B cell (primary cell): ENCODE measurements at regions not wholly inside any gene's neighbourhood (a gene's known extent, or its start where the extent isn't known, plus 50 kb on each side); places are given as distances from the start of the nearest gene placed in this dataset.

Experiments
- ATAC-seq: fragments of 200-7000 bp; cut with Tn5 transposase; one replicate; pipeline ENCODE4 v1.10.0; 2021; ENCODE audit warnings: low read depth, mild to moderate bottlenecking, moderate number of reproducible peaks, moderate library complexity
- CTCF ChIA-PET: fragments of 350-600 bp; sonication (Branson Sonifier 250); formaldehyde crosslinking; loops from one replicate; lab custom pipeline; 2021; ENCODE audit warnings: antibody characterized with exemption, inconsistent platforms; lab: Charles Lee
- POLR2A ChIA-PET: fragments of 350-600 bp; sonication (Branson Sonifier 250); formaldehyde crosslinking; loops from one replicate; lab custom pipeline; 2021; ENCODE audit warnings: antibody characterized with exemption; lab: Charles Lee
- DNase-seq: peaks from one replicate; pipeline ENCODE4 v3.0.0; 2013
- H2AFZ ChIP-seq: 2 replicates; pipeline ENCODE4 v1.6.1; 2012; ENCODE audit warnings: mild to moderate bottlenecking, low read depth, low read length; ENCODE audit not compliant: insufficient read depth, poor library complexity, severe bottlenecking
- H3K27ac ChIP-seq, 2 donors: 1 replicate in 1 of 2; 2 replicates in 1 of 2; pipeline ENCODE4 v1.5.1; 2012 to 2013; ENCODE audit warnings: low read length in 2 of 2, mild to moderate bottlenecking in 2 of 2, moderate library complexity in 1 of 2
- H3K27me3 ChIP-seq, 4 experiments: fragments of 200-600 bp in 1 of 4; sonication (generic) in 1 of 4; replicated peaks in 1 of 4; 1 replicate in 2 of 4; 2 replicates in 2 of 4; pipeline versions ENCODE4 v1.6.1 to v1.7.0; 2013 to 2016; ENCODE audit warnings: low read length in 3 of 4, mild to moderate bottlenecking in 2 of 4, mixed read lengths in 1 of 4, moderate library complexity in 1 of 4; ENCODE audit not compliant: insufficient read depth in 4 of 4, control insufficient read depth in 3 of 4; ENCODE audit errors: control extremely low read depth in 1 of 4
- H3K36me3 ChIP-seq, 2 experiments: replicated peaks in 1 of 2; 1 replicate in 1 of 2; 2 replicates in 1 of 2; pipeline versions ENCODE4 v1.6.1 to v1.7.1; 2013; ENCODE audit warnings: low read length in 1 of 2; ENCODE audit not compliant: insufficient read depth in 2 of 2, control insufficient read depth in 1 of 2; ENCODE audit errors: control extremely low read depth in 1 of 2, extremely low read depth in 1 of 2
- H3K4me1 ChIP-seq, 2 donors: fragments of 200-600 bp in 1 of 2; sonication (generic) in 1 of 2; 1 replicate in 1 of 2; 2 replicates in 1 of 2; pipeline versions ENCODE4 v1.5.1 to v1.6.1; 2013 to 2017; ENCODE audit warnings: low read length in 2 of 2; ENCODE audit not compliant: control insufficient read depth in 2 of 2, insufficient read depth in 2 of 2
- H3K4me2 ChIP-seq: replicated peaks from 2 replicates; pipeline ENCODE3; 2012; ENCODE audit warnings: mild to moderate bottlenecking, low read depth, low read length; ENCODE audit not compliant: poor library complexity, severe bottlenecking
- H3K4me3 ChIP-seq, 5 experiments: fragments of 200-600 bp in 1 of 5; sonication (generic) in 1 of 5; 1 replicate in 3 of 5; 2 replicates in 2 of 5; pipeline versions ENCODE4 v1.5.1 to v1.7.0; 2011 to 2016; ENCODE audit warnings: low read length in 4 of 5, mild to moderate bottlenecking in 4 of 5, low read depth in 2 of 5, control low read depth in 1 of 5, moderate library complexity in 1 of 5; ENCODE audit not compliant: insufficient read depth in 1 of 5; ENCODE audit errors: control extremely low read depth in 1 of 5, extremely low read depth in 1 of 5
- H3K79me2 ChIP-seq: fragments of 200-600 bp; sonication (generic); one replicate; pipeline ENCODE4 v1.6.0; 2016; ENCODE audit warnings: low read length; ENCODE audit not compliant: control insufficient read depth, insufficient read depth
- H3K9ac ChIP-seq: fragments of 200-600 bp; sonication (generic); 2 replicates; pipeline ENCODE4 v1.6.1; 2017; ENCODE audit warnings: mild to moderate bottlenecking, low read length, moderate library complexity
- H3K9me3 ChIP-seq, 3 donors: one replicate each; pipeline versions ENCODE4 v1.6.1 to v1.7.1; 2013; ENCODE audit warnings: low read length in 2 of 3; ENCODE audit not compliant: control insufficient read depth in 2 of 3, insufficient read depth in 1 of 3; ENCODE audit errors: control extremely low read depth in 1 of 3
- H4K20me1 ChIP-seq: 2 replicates; pipeline ENCODE4 v1.6.0; 2012; ENCODE audit warnings: mild to moderate bottlenecking, low read length; ENCODE audit not compliant: insufficient read depth, control insufficient read depth, poor library complexity, severe bottlenecking
- H3K27ac Mint-ChIP-seq: one replicate; pipeline ENCODE4 v1.8.0; 2021; ENCODE audit warnings: mixed read lengths
- H3K27me3 Mint-ChIP-seq: one replicate; pipeline ENCODE4 v1.8.0; 2021; ENCODE audit warnings: mixed read lengths
- H3K4me1 Mint-ChIP-seq: one replicate; pipeline ENCODE4 v1.8.0; 2021; ENCODE audit warnings: mixed read lengths
- H3K4me3 Mint-ChIP-seq: one replicate; pipeline ENCODE4 v1.8.0; 2021; ENCODE audit warnings: mixed read lengths
- H3K9me3 Mint-ChIP-seq: one replicate; pipeline ENCODE4 v1.8.0; 2022; ENCODE audit warnings: mixed read lengths; ENCODE audit not compliant: insufficient read depth
- EZH2 ChIP-seq: IDR thresholded peaks from 2 replicates; pipeline ENCODE4 v1.6.1; 2012; ENCODE audit warnings: borderline replicate concordance, low read depth, mild to moderate bottlenecking, moderate library complexity, low read length; ENCODE audit not compliant: insufficient read depth, poor library complexity, severe bottlenecking
- WGBS: methylation state at CpG from one replicate; pipeline ENCODE4 v1.1.5; 2013; ENCODE audit warnings: missing lambda C conversion rate; ENCODE audit not compliant: insufficient coverage; 5-methylcytosine and 5-hydroxymethylcytosine counted together
- intact Hi-C: fragments of 100-400 bp; cut with micrococcal nuclease; formaldehyde crosslinking; loops from one replicate; pipeline ENCODE4 v1.10.0; 2022
- TF ChIP-seq, protein P1 (sequence below): fragments of 200-600 bp; IDR thresholded peaks from one replicate; pipeline ENCODE4 v1.8.0; 2022; ENCODE audit warnings: antibody characterized with exemption, mild to moderate bottlenecking

DNA sequence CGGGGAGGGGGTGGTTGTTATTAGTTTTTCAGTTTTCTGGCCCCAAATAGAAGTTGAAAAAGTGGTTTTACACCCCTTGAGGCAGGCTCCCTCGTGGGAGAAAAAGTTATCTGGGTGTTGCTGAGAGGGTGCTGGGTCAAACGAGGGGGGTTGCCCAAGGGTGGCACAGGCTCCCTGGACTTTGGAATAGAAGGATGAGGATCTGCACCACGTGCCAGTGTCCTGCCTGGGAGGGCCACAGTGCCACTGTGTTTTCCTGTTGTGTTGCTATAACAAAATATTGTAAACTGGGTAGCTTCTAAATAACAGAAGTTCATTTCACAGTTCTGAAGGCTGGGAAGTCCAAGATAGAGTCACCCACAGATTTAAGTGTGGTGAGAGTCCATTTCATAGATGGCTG is 181.9 kb downstream of the CXCL12 start:
- Mint-ChIP-seq H3K27ac (no peak overlapping the region), H3K9me3 (peaks cover 4% of the 10 kb centered on the region), H3K4me3 (no peak overlapping the region), H3K4me1 (no peaks in the 10 kb centered on the region), H3K27me3 (no peaks in the 10 kb centered on the region)
- H4K20me1 ChIP-seq = no peaks in the 10 kb centered on the region
- no peak for ATAC-seq
- no peaks in the 10 kb centered on the region for H3K79me2 ChIP-seq
- peaks cover 0 to 32% (median 3%) of the 10 kb centered on the region in 3 donors for H3K9me3 ChIP-seq
- no peaks in the 10 kb centered on the region for H3K36me3 ChIP-seq
- no peaks in the 10 kb centered on the region for H3K4me1 ChIP-seq
- WGBS = 57% methylated on average over 4 of the region's 4 CpGs
- H3K27me3 ChIP-seq = no peaks in the 10 kb centered on the region
- intact Hi-C loops = no loop called here
- no peak overlapping the region for H3K9ac ChIP-seq
- no peak overlapping the region for H2AFZ ChIP-seq
- TF ChIP-seq, protein P1, sequence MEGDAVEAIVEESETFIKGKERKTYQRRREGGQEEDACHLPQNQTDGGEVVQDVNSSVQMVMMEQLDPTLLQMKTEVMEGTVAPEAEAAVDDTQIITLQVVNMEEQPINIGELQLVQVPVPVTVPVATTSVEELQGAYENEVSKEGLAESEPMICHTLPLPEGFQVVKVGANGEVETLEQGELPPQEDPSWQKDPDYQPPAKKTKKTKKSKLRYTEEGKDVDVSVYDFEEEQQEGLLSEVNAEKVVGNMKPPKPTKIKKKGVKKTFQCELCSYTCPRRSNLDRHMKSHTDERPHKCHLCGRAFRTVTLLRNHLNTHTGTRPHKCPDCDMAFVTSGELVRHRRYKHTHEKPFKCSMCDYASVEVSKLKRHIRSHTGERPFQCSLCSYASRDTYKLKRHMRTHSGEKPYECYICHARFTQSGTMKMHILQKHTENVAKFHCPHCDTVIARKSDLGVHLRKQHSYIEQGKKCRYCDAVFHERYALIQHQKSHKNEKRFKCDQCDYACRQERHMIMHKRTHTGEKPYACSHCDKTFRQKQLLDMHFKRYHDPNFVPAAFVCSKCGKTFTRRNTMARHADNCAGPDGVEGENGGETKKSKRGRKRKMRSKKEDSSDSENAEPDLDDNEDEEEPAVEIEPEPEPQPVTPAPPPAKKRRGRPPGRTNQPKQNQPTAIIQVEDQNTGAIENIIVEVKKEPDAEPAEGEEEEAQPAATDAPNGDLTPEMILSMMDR = no peak
- TF ChIP-seq EZH2 = no peak
- H3K4me2 ChIP-seq = no peak overlapping the region
- ChIA-PET POLR2A (no interaction called here), CTCF (no interaction called here)
- no peak for DNase-seq
- no peak overlapping the region for H3K27ac ChIP-seq
- H3K4me3 ChIP-seq = no peak overlapping the region

GRCh38 chr10:44201656-44202055 is 183.2 kb downstream of the CXCL12 start:
- WGBS = 47% methylated on average over 2 of the region's 2 CpGs
- DNase-seq = no peak
- Histone ChIP-seq H3K4me2 (no peak overlapping the region), H3K9ac (no peak overlapping the region), H3K27me3 (no peaks in the 10 kb centered on the region), H3K79me2 (no peaks in the 10 kb centered on the region), H3K9me3 (peaks cover 0 to 25% (median 3%) of the 10 kb centered on the region in 3 donors), H4K20me1 (no peaks in the 10 kb centered on the region), H2AFZ (no peak overlapping the region), H3K4me1 (no peaks in the 10 kb centered on the region), H3K36me3 (no peaks in the 10 kb centered on the region), H3K4me3 (no peak overlapping the region), H3K27ac (no peak overlapping the region)
- H3K4me1 Mint-ChIP-seq = no peaks in the 10 kb centered on the region
- ATAC-seq = no peak
- peaks cover 4% of the 10 kb centered on the region for H3K9me3 Mint-ChIP-seq
- no peaks in the 10 kb centered on the region for H3K27me3 Mint-ChIP-seq
- H3K4me3 Mint-ChIP-seq = no peak overlapping the region
- ChIA-PET POLR2A (no interaction called here), CTCF (no interaction called here)
- no peak for TF ChIP-seq EZH2
- TF ChIP-seq, protein P1 = no peak
- intact Hi-C loops = no loop called here
- no peak overlapping the region for H3K27ac Mint-ChIP-seq
